GM20431 (cell line): ENCODE measurements at regions not wholly inside any gene's neighbourhood (a gene's known extent, or its start where the extent isn't known, plus 50 kb on each side); places are given as distances from the start of the nearest gene placed in this dataset.

Experiments
- in situ Hi-C: fragments of 300-500 bp; cut with MseI, MboI; formaldehyde crosslinking; loops from one replicate; pipeline ENCODE4 v1.15.0; 2020; ENCODE audit warnings: low sequenced_read_pairs; ENCODE audit not compliant: unreplicated experiment

DNA sequence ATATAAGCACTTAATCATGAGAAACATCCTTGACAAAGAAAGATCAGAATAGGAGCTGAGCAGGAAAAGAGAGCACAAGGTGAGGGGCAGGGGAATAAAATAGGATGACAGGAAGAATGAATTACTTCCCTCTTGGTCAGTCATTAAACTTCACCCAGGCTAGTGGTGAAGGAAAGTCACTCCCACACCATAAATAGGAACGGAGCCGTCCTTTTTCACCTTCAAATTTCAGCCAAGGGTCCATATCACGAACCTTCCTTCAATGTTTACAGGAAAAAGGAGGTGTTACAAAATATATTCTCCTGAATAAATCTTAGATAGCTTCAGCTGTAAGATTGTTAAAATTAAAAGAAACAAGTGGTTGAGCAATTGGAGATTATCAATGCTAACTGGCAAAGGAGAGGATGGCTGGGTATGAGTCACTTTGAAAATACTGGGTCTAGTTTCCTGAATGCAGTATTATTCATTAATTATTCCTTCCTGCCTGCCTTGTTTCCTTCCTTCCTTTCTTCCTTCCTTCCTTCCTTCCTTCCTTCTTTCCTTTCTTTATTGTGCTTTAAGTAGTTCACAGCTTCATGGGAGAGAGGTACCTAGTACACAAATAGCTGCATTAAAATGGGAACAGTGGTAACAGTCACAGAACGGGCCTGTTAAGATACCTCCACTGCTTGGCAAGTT, 292.3 kb upstream of the ID2 start:
- in situ Hi-C loops: no loop called here

DNA sequence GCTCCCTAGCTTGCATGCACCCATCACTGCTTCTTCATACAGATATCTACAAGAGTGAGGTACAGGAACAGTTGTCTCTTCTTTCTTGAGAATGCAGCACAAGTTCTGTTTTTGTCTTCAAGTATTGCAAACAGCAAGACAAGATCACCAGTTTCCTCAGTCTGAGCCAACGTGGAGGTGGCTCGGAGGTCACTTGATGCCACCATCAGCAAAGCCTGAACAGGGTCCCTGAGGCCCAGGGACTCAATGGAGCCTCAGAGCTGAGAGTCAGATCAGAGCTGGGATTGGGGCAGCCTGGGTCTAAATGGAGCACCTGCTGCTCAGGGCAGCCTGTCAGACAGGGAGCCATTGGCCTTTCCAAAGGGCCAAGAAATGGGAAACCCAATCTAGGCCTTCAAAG, 290.7 kb upstream of the ID2 start:
- in situ Hi-C loops: no loop called here

DNA sequence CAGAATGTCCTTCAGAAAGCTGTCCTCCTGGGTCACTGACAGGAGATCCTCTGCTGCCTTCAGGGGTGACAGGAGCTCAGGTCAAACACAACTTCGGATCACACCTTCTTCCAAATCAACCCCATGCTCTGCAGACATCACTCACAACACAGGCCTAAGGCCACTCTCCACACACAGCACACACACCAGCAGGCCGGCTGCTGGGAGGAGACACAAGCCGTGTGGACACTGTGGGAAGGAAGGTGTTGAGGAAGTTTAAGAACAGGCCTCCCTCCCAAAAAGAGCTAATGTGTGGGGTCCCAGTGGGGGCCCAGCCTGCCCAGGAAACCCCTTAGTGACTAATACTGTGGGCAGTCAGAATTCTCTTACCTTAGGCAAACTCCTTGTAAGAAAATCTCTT, 290.3 kb upstream of the ID2 start:
- in situ Hi-C loops: no loop called here

DNA sequence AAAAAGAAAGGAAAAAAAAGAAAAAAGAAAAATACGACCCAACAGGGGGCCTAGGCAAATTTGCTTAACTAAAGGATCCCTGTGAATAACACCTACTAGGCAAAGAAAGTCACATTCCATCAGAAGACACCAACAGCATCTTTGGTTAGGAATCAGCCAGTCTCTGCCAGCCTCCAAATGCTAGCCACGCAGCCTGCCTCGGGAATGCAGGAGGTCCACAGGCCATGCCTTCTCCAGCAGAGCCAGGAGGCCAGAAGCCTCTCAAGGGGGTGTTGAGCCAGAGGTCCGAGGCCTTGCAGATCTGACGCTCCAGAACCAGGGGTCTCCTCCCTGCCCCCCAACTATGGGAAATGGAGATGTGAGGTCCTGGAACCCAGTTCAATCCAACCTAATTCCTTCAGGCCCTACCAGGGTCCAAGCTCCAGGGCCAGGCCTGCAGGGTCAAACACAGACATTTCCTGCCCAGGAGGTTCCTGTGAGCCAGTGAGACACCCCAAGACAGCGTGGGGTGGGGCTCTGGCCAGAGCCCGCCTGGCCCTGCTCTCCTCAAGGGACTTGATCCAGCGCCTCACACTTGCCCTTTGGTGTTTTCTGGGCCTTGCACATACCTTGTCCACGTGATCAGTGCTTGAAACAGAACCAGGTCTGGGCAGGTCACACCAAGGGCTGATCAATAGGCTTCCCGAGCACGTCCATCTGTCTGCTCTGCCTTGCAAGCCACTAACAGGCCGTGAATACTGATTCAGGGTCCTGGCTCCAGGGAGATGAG, 289.6 kb upstream of the ID2 start:
- in situ Hi-C loops: no loop called here

DNA sequence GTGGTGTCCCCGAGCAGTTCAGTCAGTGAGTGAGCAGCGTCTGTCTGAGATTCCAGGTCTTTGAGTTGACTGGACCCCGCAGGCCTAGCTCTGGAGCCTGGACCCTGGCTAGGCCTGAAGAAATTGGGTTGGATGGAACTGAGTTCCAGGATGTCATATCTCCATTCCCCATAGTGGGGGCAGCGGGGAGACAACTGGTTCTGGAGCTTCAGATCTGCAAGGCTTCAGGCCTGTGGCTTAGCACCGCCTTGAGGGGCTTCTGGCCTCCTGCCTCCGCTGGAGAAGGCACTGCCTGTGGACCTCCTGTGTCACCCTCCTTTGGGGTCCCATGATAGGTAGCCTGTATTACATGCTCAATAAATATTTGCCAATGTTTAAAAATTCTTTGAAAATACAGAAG, 288.4 kb upstream of the ID2 start:
- in situ Hi-C loops: no loop called here

DNA sequence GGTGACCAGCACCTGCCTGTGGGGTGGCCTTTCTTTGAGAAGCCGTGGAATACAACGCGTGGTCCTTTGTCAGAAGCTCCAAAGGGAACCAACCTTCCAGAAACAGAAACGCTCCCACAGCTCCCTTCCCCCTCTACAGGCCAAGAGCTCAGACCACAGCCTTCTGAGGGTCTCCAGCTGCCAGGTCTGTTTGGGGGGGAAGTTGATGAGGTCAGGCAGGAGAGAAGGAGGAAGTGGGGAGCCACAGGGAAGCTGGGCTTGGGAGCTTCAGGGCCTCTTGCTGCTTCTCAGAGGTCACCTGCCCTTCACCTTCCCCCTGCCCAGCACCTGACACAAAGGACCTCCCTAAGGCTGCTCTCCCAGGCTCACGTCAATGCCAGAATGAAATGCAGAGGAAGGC, 287.7 kb upstream of the ID2 start:
- in situ Hi-C loops: no loop called here

DNA sequence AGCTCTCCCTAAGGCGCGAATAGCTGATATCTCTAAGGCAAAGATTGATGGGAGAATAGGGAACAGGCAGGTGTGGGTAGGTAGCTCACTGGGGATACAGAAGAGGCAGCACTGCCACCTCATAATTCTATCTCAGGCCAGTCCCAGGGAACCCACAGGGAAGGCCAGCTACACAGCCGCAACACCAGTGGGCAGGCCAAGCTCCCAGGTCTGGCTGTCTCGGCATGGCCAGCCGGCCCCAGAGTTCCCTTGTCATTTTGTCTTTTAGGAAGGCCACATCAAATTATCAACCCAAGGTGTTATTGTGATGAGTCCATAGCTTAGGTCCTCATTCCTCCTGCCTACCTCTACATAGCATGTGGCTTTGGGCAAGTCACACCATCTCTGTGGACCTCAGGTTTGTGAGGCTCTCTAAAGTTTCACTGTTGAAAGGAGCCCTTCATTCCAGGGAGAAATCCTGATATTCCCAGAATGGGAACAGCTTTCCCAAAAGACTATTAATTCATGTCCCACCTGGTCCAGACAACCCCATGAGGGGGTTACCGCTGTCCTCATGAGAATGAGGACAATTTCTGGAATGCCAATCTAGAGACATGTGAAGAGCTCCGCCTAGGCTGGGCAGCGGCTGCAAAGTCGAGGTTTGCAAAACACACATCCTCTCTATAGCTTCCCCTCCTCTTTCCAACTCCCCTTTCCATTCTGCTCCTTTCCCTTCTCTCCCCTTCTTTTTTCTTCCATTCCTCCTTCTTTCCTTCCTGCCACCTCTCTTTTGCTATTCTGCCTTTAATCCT, 287.1 kb upstream of the ID2 start:
- in situ Hi-C loops: no loop called here

DNA sequence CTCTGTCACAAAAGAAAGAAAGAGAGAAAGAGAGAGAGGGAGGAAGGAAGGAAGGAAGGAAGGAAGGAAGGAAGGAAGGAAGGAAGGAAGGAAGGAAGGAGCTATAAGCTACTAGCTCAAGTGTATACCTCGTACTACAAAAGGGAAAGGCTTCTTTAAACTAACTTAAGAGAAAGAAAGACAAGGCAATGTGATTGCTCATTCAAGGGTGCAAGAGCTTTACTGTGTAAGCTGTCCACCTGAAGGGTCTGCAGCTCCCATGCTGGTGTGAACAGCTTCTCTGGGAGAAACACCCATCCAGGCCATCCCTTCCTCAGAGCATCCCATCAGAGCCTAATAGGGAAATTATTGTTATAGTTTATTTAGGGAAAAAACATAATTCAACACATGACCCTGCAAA, 286.1 kb upstream of the ID2 start:
- in situ Hi-C loops: no loop called here

DNA sequence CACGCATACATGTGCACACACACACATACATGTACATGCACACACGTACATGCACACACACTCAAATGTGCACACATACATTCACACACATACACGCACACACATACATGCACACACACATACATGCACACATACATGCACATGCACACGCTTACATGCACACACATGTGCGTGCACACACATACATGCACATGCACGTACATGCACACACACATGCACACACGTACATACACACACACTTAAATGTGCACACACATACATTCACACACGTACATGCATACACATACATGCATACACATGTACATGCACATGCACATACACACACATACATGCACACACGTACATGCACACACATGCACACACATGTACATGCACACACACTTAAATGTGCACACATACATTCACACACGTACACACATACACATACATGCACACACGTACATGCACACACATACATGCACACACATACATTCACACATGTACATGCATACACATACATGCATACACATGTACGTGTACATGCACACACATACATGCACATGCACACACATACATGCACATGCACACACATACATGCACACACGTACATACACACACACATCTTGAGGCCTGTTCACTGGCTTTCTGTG, 283.7 kb upstream of the ID2 start:
- in situ Hi-C loops: no loop called here

DNA sequence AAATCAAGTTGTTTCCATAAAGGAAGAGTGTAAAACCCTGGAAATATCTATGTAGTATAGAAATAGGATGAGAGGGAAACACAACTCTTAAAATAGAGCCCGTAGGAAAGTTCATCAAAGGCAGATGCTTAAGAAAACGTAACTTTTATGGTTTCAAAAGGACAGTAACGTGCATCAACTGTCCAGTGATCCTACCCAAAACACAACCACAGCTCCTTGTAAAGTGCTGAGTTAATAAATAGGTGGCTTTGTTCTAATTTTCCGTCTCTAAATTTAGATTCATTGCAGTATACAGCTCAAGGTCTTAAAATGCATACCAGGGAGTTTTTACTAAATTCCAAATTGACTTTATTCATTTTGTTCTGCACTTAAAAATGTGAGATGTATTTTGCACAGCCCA, 282.1 kb upstream of the ID2 start:
- in situ Hi-C loops: no loop called here

DNA sequence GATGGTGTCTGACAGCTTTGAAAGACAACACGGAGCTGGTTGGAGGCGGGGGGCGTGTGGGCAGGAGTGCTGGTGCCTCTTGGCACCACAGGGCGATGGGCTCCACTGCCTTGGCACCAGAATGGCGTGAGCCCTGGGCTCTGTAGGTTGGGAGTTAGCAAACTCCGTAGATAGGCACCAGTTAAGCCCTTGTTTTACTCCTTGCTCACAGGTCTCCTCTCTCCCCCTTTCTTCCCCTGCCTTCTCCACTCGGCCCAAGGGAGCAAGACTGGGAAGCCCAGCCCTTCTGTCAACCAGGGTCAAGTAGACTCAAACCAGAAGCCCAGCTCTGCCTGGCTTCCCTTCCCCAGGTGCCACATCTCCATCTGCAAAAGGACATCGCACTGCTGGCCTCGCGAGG, 281.7 kb upstream of the ID2 start:
- in situ Hi-C loops: no loop called here

DNA sequence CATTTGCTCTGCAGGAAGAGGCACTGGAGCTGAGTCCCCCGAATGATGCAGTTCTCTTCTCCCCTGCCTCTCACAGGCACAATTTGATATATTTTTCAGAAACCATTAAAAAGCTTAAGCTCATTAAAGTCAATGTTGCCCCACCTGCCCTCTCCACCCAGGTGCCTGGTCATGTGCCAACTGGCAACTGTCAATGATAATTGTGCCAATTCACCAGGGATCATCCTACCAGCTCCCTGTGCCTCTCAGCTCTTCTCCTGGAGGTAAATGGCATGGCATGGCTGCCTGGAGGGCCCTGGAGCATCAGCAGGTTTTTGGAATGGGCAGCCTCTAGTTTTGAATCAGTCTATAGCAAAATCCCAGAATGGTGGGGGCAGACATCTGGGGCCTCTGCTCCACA, 279.6 kb upstream of the ID2 start:
- in situ Hi-C loops: no loop called here

DNA sequence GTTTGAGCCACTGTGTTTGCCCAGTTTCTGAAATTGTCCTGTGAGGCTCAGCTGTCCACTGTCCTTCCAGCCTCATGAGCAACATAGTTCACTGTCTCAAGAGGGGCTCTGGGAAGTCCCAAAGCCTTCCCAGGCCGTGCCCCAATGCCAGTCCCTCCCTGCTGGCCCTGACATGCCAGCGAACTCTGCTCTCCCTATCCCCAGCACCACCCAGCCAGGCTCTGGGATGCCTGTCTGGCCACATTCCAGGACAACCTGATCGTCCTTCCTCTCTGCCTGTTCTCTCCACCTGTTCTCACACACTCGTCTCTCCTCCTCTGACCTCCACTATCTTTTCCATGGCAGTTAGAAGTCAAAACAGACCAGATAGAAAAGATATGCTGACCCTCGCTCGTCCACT, 278.0 kb upstream of the ID2 start:
- in situ Hi-C loops: no loop called here

DNA sequence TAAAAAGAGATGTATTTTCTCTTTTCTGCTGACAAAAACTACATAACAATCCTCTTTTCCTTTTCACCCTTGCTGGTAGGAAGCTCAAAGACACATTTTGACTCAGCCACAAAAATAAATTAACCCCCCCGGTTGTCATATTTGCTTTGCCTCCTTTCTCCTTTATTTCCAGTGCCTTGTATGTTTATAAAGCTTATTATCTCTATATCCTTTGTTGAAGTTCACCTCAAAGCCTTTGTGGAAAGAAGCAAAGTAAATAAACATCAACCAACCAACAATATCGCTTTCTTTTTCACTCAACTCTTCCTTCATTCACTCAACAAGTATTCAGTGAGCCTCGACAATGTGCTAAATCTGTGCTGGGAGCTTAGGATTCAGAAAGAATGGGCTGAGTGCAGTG, 276.5 kb upstream of the ID2 start:
- in situ Hi-C loops: no loop called here

DNA sequence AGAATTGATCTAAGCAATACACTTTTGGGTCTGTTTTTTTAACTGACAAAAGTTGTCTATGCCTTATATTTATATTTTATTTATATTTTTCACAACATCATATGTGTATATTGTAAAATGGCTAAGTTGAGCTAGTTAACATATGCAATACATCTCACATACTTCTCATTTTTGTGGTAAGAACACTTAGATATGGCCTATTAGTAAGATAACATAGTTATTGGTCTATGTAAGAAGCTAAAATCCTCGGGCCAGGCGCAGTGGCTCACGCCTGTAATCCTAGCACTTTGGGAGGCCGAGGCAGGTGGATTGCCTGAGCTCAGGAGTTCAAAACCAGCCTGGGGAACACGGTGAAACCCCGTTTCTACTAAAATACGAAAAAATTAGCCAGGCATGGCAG, 275.6 kb upstream of the ID2 start:
- in situ Hi-C loops: no loop called here

DNA sequence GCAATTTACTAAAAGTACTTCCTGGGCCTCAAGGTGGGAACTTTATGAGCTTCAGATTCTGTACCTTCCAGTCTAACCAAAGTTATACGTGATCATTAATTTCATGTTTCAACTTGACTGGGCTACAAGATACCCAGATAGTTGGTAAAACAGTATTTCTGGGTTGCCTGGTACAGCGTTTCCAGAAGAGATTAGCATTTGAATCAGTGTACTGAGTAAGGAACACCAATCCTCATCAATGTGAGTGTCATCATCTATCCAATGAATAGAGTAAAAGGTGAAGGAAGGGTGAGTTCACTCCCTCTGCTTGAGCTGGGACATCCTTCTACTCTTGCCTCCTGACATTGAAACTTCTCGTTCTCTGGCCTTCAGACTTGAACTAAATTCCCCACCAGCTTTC, 274.5 kb upstream of the ID2 start:
- in situ Hi-C loops: no loop called here

DNA sequence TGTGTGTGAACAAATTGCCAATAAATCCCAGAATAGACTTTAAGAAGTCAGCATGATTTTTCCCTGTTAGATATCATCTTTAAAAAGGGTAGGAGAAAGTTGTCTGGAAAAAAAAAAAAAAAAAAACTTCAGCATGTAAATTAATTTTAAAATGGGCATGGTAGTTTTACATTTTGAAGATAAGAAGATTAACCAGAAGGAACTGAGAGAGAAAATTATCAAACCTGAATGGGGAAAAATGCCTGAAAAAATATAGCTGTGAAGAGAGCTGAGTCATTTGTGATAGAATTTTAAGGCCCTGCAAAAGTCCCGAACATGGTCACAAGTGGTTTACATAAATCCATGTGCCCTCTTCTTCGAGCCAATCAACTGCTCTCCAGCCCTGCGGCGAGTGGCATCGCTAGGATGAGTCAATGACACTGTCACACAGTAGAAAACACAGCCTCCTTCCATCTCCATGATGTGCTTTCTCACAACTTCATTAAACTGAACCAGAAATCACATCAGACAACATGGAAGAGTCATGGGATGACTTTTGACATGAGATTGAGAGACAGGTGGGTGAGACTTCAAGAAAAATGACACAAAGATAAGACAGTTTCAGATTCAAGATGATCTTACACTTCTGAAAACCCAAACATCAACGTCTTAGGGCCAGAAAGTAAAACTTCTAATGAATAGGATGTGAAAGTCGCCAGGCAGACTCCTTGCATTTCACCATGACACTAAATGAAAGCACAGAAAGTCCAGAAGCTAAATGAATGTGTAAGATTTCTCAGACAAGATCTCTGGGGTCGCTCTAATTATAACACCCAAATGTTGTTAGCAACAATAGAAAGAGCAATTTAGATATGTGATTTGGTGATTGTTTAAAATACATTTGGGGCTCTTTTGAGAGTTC, 273.0 kb upstream of the ID2 start:
- in situ Hi-C loops: no loop called here

DNA sequence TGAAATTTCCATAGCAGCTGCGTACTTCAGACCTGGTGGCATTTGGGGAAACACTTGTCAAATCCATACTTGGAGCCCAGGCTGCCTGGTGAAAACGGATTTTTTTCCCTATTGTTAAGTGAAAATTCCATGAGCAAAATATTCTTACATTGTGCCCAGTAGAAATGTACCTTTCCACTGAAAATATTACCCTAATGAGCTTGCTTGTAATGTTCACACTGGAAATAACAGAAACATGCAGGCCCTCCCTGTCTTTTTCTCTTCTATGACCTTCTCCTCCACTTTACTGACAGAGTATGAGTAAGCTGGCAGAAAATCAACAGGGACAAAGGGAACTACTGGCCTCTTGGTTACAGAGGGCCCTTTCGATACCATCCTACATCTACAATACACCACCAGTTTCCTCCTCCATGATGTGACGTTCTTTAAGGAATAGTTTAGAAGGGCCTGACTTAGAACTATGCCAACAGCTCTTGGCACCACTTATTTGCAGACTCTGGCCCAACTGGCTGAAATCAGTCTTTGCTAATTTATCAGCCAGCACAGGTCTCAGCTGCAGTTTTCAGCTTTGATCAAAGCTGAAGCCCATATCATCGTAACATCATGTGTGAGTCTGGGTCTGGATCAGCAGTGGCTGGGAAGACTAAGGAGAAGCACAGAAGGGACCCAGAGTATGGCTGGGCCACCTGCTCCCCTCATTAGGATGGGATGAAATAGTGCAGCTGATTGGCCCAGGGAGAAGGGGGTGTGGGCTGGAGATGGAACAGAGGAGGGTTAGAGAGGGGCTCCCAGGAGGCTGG, 272.2 kb upstream of the ID2 start:
- in situ Hi-C loops: no loop called here

DNA sequence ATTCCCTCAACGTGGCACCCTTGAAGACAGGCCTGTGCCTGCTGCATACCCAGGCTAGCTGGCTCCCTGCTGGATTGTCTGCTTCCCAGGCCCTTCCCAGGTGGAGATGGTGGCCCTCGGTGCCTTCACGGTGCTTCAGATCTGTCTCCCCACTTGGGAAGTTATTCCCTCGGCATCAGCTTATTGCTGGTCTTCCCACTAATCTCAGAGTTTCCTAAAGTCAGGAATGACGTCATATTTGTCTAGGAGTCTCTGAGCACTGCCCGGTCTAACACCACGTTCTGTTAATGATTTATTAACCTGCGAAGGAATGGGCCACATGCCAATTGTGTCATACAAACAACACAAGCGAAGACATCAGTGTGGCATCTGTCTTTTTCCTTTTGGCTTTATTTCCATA, 269.8 kb upstream of the ID2 start:
- in situ Hi-C loops: no loop called here
